ENCODE measurements at regions not wholly inside any gene's neighbourhood (a gene's known extent, or its start where the extent isn't known, plus 50 kb on each side); places are given as distances from the start of the nearest gene placed in this dataset.

DNA sequence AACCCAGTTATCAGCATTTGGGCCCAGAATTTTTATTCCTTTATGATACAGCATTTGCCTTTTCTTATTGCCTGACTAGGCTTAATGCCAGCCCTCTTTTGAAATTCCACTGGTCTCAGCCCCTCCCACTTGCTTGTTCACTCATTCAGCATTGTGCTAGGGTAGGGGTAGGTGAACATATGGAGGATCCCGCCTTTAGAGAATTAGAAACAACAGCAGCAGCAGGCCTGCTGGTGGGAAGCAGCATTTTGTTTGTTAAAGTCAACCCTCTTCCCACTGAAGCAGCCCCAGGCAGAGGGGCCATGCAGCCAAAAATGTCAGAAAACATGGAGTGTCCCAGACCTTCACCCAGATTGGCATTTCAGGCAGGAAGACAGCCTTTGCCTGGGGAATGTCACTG is 1355.2 kb downstream of the CDH8 start:
- DNase-seq, result no peak
- no peak overlapping the region for H3K4me3 ChIP-seq
- no peaks in the 10 kb centered on the region for H3K36me3 ChIP-seq
- 85 to 92% (median 88%) methylated on average over 1 of the region's 1 CpG for WGBS, 3 donors
- H3K4me1 ChIP-seq (ENCODE audit: insufficient read depth), result no peaks in the 10 kb centered on the region
- no peak overlapping the region for H3K27ac ChIP-seq
- no peaks in the 10 kb centered on the region for H3K9me3 ChIP-seq
- H3K27me3 ChIP-seq, result no peaks in the 10 kb centered on the region
- intact Hi-C loops (cut with DNase I), result no loop called here
- TF ChIP-seq, protein P1, sequence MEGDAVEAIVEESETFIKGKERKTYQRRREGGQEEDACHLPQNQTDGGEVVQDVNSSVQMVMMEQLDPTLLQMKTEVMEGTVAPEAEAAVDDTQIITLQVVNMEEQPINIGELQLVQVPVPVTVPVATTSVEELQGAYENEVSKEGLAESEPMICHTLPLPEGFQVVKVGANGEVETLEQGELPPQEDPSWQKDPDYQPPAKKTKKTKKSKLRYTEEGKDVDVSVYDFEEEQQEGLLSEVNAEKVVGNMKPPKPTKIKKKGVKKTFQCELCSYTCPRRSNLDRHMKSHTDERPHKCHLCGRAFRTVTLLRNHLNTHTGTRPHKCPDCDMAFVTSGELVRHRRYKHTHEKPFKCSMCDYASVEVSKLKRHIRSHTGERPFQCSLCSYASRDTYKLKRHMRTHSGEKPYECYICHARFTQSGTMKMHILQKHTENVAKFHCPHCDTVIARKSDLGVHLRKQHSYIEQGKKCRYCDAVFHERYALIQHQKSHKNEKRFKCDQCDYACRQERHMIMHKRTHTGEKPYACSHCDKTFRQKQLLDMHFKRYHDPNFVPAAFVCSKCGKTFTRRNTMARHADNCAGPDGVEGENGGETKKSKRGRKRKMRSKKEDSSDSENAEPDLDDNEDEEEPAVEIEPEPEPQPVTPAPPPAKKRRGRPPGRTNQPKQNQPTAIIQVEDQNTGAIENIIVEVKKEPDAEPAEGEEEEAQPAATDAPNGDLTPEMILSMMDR (IDR thresholded peaks at IDR 0.05), result no peak
- no peak for TF ChIP-seq POLR2A (IDR thresholded peaks at IDR 0.05)
- no peak for TF ChIP-seq EP300 (IDR thresholded peaks at IDR 0.05)

DNA sequence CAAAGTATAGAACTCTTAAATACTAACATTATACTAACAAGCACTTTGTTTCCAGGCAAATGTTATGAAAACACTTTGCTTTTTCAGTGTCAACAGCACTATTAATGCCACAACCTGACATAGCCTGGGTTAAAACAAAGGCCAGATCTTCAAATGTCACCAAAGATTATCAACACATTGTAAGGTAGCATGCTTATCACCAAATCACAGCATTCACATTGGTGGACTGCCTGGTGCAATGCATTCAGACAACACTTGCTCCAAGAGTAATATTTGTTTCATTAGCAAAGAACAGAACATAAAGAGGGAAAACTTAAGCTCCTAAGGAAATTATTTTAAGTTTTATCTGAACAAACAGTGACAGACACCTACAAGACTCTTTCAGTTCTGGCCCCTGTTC is 1361.2 kb downstream of the CDH8 start:
- no peaks in the 10 kb centered on the region for H3K27me3 ChIP-seq
- DNase-seq, result no peak
- no peak overlapping the region for H3K4me3 ChIP-seq
- H3K4me1 ChIP-seq (ENCODE audit: insufficient read depth), result no peaks in the 10 kb centered on the region
- H3K9me3 ChIP-seq, result no peaks in the 10 kb centered on the region
- intact Hi-C loops (cut with DNase I), result no loop called here
- no peaks in the 10 kb centered on the region for H3K36me3 ChIP-seq
- H3K27ac ChIP-seq, result no peak overlapping the region
- no peak for TF ChIP-seq EP300 (IDR thresholded peaks at IDR 0.05)

DNA sequence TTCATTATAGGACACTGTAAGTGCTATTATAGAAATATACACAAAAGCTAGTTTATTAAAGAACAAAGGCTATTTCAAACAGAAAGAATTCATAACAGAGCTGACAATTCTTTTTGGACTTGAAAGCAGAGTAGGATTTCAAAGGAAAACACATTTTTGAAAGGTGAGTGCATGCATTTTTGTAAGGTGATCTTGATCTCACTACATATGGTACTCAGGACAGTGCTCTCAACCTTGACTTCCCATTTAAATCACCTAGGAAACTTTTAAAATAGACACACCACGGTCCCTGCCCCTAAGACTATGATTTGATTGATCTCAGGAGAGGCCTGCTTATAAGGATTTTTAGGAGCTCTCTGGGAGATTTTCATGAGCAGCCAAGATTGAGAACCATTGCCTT is 1362.0 kb downstream of the CDH8 start:
- no peak overlapping the region for H3K27ac ChIP-seq
- H3K27me3 ChIP-seq, result no peaks in the 10 kb centered on the region
- H3K4me3 ChIP-seq, result no peak overlapping the region
- H3K36me3 ChIP-seq, result no peaks in the 10 kb centered on the region
- 16 to 29% (median 29%) methylated on average over 1 of the region's 1 CpG for WGBS, 3 donors
- TF ChIP-seq POLR2A (IDR thresholded peaks at IDR 0.05) (no peak), EP300 (IDR thresholded peaks at IDR 0.05) (no peak)
- TF ChIP-seq, protein P1 (IDR thresholded peaks at IDR 0.05), result no peak
- no peaks in the 10 kb centered on the region for H3K9me3 ChIP-seq
- no peak for DNase-seq
- intact Hi-C loops (cut with DNase I), result no loop called here
- no peaks in the 10 kb centered on the region for H3K4me1 ChIP-seq (ENCODE audit: insufficient read depth)

DNA sequence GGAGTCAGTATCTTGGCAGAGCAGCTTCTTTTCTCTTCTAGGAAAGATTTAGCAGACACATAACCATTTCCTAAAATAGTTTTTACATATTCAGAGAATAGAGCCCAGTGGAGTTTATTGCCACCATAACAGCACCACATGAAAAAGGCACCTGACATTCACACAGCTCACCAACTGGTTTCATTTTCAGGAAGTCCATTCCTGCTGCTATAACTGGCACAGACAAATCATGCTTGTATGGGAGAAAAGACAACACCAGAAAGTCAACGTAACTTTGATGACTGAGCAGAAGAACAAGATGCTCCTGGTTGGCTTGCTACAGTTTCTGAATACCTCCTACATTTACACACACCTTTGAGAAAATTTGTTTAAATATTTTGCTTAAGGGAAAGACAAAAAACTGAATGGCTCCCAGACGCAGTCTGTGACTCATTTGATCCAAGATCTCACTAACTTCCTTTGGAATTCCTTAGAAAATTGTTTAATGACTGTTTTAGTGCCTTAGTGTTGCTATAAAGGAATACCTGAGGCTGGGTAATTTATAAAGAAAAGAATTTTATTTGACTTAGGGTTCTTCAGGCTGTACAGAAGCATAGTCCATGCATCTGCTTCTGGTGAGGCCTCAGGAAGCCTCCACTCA is 1380.6 kb downstream of the CDH8 start:
- H3K27ac ChIP-seq, result no peak overlapping the region
- intact Hi-C loops (cut with DNase I), result no loop called here
- WGBS, 3 donors, result 56 to 61% (median 61%) methylated on average over 2 of the region's 2 CpGs
- H3K27me3 ChIP-seq, result no peaks in the 10 kb centered on the region
- no peaks in the 10 kb centered on the region for H3K9me3 ChIP-seq
- DNase-seq, result no peak
- TF ChIP-seq POLR2A (IDR thresholded peaks at IDR 0.05) (no peak), EP300 (IDR thresholded peaks at IDR 0.05) (no peak)
- TF ChIP-seq, protein P1 (IDR thresholded peaks at IDR 0.05), result no peak
- no peak overlapping the region for H3K4me3 ChIP-seq
- no peaks in the 10 kb centered on the region for H3K4me1 ChIP-seq (ENCODE audit: insufficient read depth)
- H3K36me3 ChIP-seq, result no peaks in the 10 kb centered on the region

DNA sequence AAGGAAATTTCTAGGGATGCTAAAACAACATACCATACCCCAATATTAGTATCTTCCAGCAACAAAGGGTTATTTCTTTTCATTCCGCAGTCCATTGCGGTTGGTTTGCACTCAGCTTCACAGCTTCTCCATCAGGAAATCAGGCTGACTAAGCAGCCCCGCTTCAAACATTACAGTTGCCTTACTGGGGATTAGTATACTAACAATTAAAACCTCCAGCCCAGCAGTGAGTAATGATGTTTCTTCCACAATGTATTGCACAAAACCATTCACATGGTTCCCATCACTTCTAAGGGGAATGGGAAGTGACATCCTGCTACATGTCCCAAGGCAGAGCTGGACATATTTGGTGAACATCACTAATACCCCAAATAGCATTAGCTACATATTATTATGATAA is 1384.9 kb downstream of the CDH8 start:
- H3K27ac ChIP-seq, result no peak overlapping the region
- intact Hi-C loops (cut with DNase I), result no loop called here

More for the DNA sequence above, 1384.9 kb downstream of the CDH8 start:
- 97 to 99% (median 98%) methylated on average over 3 of the region's 3 CpGs for WGBS, 3 donors
- H3K4me1 ChIP-seq (ENCODE audit: insufficient read depth), result no peaks in the 10 kb centered on the region
- H3K4me3 ChIP-seq, result no peak overlapping the region
- TF ChIP-seq, protein P1 (IDR thresholded peaks at IDR 0.05), result no peak
- TF ChIP-seq EP300 (IDR thresholded peaks at IDR 0.05), result no peak
- TF ChIP-seq POLR2A (IDR thresholded peaks at IDR 0.05), result no peak
- no peaks in the 10 kb centered on the region for H3K9me3 ChIP-seq
- H3K36me3 ChIP-seq, result no peaks in the 10 kb centered on the region
- no peaks in the 10 kb centered on the region for H3K27me3 ChIP-seq
- no peak for DNase-seq

Data from ovary (tissue), 7 donors.